Heart left ventricle (tissue), 16 donors: ENCODE measurements at regions not wholly inside any gene's neighbourhood (a gene's known extent, or its start where the extent isn't known, plus 50 kb on each side); places are given as distances from the start of the nearest gene placed in this dataset.

Experiments
- ATAC-seq, 4 donors: fragments of 200-7000 bp; cut with Tn5 transposase; one replicate each; pipeline ENCODE4 v1.9.1; 2020 to 2022; ENCODE audit warnings: moderate library complexity in 4 of 4, mild to moderate bottlenecking in 3 of 4, moderate number of reproducible peaks in 1 of 4
- DNase-seq, 5 donors: peaks; one replicate each; pipeline ENCODE4 v3.0.0-alpha.2; 2020
- H3K27ac ChIP-seq, 12 donors: fragments of 200-600 bp; sonication (generic) in 4 of 12; one replicate each; pipeline versions ENCODE4 v1.5.0 to v1.8.0; 2016 to 2022; ENCODE audit warnings: mild to moderate bottlenecking in 2 of 12
- H3K27me3 ChIP-seq, 9 donors: fragments of 200-600 bp; sonication (generic) in 2 of 9; one replicate each; pipeline versions ENCODE4 v1.5.1 to v1.8.0; 2016 to 2022; ENCODE audit warnings: mild to moderate bottlenecking in 3 of 9
- H3K36me3 ChIP-seq, 9 donors: fragments of 200-600 bp; sonication (generic) in 2 of 9; one replicate each; pipeline versions ENCODE4 v1.5.0 to v1.8.0; 2018 to 2022; ENCODE audit warnings: mild to moderate bottlenecking in 2 of 9
- H3K4me1 ChIP-seq, 12 donors: fragments of 200-600 bp; sonication (generic) in 4 of 12; one replicate each; pipeline versions ENCODE4 v1.5.0 to v1.8.0; 2016 to 2022; ENCODE audit warnings: mild to moderate bottlenecking in 3 of 12
- H3K4me3 ChIP-seq, 12 donors: fragments of 200-600 bp; sonication (generic) in 4 of 12; one replicate each; pipeline versions ENCODE4 v1.5.0 to v1.8.0; 2017 to 2022; ENCODE audit warnings: mild to moderate bottlenecking in 9 of 12, moderate library complexity in 4 of 12
- H3K9me3 ChIP-seq, 12 donors: fragments of 200-600 bp; sonication (generic) in 4 of 12; one replicate each; pipeline versions ENCODE4 v1.5.0 to v1.8.0; 2016 to 2022; ENCODE audit warnings: mild to moderate bottlenecking in 1 of 12
- POLR2A ChIP-seq, 2 donors: fragments of 450-650 bp; IDR thresholded peaks; one replicate each; pipeline ENCODE4 v1.6.1; 2017; ENCODE audit warnings: antibody characterized with exemption in 2 of 2, mild to moderate bottlenecking in 2 of 2, moderate library complexity in 2 of 2
- WGBS, 4 donors: extraction: QIAGEN DNeasy Blood & Tissue Kit in 2 of 4; methylation state at CpG; one replicate each; pipeline versions ENCODE4 v1.1.5 to v1.1.7; 2013 to 2018; 5-methylcytosine and 5-hydroxymethylcytosine counted together
- intact Hi-C, 10 donors: fragments of 100-400 bp; cut with DNase I; formaldehyde crosslinking; loops; one replicate each; pipeline versions ENCODE4 v1.11.1 to v1.14.2; 2022
- TF ChIP-seq, protein P1 (sequence below), 12 donors: fragments of 200-600 bp; sonication (generic) in 4 of 12; IDR thresholded peaks; one replicate each; pipeline versions ENCODE4 v1.5.0 to v1.8.0; 2018 to 2022; ENCODE audit warnings: antibody characterized with exemption in 12 of 12, mild to moderate bottlenecking in 5 of 12
- donor health status: ischemic (EF 13 %, LVEDD 7.1; RV severe dilation, severe dysfunction).
- donor health status: healthy with polysubstance abuse.
- donor health status: DM: no; HTN: yes; CAD: no.
- donor health status: DM: no; HTN: no; CAD: no.
- donor health status: ischemic (EF 25% LVEDD 6.9; RV normal size, moderate dysfunction).
- donor health status: ischemic (EF 25% LVEDD 5.7; RV mildly dilated, moderate dysfunction).
- donor health status: healthy.
- donor health status: DM: yes; HTN: yes; CAD: no.
- donor health status: ischemic (EF 35%, LVEDD 5.7; RV mildly dilated, moderate dysfunction).
- donor health status: nonischemic (EF 11% LVEDD 7.7; RV severe dilation, severe dysfunction).
- donor health status: DM: yes; HTN: yes; CAD: no.
- donor health status: PGD.
- donor health status: ischemic (EF 29% LVEDD 5.4; RV normal size, mild dysfunction).
- donor health status: nonischemic (EF 23%, LVEDD 6.1; RV moderate dilation, normal function).

DNA sequence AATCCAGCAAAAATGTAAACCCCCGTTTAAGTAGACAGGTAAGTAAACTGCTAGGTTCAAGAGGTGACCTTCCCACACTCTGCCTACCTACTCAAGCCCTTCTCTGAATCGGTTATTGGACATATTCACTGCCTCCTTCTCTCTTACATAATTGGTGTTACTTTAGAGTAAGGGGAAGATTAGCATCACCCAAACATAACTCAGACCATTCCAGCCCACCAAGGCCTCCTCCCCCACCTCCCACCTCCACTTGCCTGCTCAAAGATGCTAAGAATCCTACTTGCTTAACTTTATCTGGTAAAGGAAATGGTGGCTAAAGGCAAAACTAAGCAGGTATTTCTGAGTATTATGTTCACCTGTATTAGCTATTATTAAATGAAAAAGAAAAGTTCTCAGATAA is 55.0 kb upstream of the DTNA start:
- ATAC-seq (no peak), DNase-seq (no peak)
- WGBS, 4 donors, result 87 to 93% (median 89%) methylated on average over 2 of the region's 2 CpGs
- no peak overlapping the region for H3K27ac ChIP-seq
- no peaks in the 10 kb centered on the region for H3K9me3 ChIP-seq
- no peak for TF ChIP-seq POLR2A (IDR thresholded peaks at IDR 0.05)
- TF ChIP-seq, protein P1, sequence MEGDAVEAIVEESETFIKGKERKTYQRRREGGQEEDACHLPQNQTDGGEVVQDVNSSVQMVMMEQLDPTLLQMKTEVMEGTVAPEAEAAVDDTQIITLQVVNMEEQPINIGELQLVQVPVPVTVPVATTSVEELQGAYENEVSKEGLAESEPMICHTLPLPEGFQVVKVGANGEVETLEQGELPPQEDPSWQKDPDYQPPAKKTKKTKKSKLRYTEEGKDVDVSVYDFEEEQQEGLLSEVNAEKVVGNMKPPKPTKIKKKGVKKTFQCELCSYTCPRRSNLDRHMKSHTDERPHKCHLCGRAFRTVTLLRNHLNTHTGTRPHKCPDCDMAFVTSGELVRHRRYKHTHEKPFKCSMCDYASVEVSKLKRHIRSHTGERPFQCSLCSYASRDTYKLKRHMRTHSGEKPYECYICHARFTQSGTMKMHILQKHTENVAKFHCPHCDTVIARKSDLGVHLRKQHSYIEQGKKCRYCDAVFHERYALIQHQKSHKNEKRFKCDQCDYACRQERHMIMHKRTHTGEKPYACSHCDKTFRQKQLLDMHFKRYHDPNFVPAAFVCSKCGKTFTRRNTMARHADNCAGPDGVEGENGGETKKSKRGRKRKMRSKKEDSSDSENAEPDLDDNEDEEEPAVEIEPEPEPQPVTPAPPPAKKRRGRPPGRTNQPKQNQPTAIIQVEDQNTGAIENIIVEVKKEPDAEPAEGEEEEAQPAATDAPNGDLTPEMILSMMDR (IDR thresholded peaks at IDR 0.05), result no peak
- peaks cover 0 to 49% (median 18%) of the 10 kb centered on the region in 12 donors for H3K4me1 ChIP-seq
- intact Hi-C loops, result loop anchor here in 3 of 10 donors (5.0 to 10.0 kb wide), 3 partner anchors 63 to 163 kb away; no protein-coding TSS in a partner anchor
- H3K4me3 ChIP-seq, result no peak overlapping the region
- H3K27me3 ChIP-seq, result no peaks in the 10 kb centered on the region
- no peaks in the 10 kb centered on the region for H3K36me3 ChIP-seq

DNA sequence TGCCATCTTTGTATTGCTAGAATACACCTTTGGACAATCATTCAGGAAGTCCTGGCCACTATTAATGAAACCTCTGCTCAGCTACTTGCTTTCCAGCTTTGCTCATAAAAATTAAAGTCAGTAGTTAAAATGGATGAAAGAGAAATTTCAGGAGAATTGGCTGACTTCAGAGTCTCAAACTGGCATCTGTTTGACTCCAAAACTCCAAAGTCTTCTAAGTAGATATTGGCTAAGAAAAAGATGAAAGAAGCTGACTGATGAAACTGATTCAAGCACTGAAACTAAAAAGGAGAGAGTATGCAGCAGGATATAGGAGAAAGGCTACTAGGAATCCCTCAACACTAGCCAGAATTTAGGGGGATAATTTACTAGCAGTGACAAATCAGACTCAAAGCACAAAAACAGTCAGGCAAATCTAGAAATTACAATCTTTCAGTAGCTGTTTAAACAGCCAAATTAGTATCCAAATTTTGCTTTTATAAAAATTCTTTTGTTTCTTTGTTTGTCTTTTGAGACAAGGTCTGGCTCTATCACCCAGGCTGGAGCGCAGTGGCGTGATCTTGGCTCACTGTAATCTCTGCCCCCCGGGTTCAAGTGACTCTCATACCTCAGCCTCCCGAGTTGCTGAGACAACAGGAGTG is 52.1 kb upstream of the DTNA start:
- Histone ChIP-seq H3K4me1 (peaks cover 0 to 58% (median 18%) of the 10 kb centered on the region in 12 donors), H3K27ac (peak overlapping the region in 10 of 12 donors; percentile 65 to 92 (median 83)), H3K36me3 (no peaks in the 10 kb centered on the region), H3K27me3 (no peaks in the 10 kb centered on the region), H3K4me3 (no peak overlapping the region), H3K9me3 (no peaks in the 10 kb centered on the region)
- TF ChIP-seq, protein P1 (IDR thresholded peaks at IDR 0.05), result no peak
- no peak for TF ChIP-seq POLR2A (IDR thresholded peaks at IDR 0.05)
- no peak for DNase-seq
- 63 to 74% (median 68%) methylated on average over 4 of the region's 4 CpGs for WGBS, 4 donors
- no peak for ATAC-seq
- intact Hi-C loops, result loop anchor here in 3 of 10 donors (5.0 to 10.0 kb wide), 3 partner anchors 66 to 166 kb away; no protein-coding TSS in a partner anchor

DNA sequence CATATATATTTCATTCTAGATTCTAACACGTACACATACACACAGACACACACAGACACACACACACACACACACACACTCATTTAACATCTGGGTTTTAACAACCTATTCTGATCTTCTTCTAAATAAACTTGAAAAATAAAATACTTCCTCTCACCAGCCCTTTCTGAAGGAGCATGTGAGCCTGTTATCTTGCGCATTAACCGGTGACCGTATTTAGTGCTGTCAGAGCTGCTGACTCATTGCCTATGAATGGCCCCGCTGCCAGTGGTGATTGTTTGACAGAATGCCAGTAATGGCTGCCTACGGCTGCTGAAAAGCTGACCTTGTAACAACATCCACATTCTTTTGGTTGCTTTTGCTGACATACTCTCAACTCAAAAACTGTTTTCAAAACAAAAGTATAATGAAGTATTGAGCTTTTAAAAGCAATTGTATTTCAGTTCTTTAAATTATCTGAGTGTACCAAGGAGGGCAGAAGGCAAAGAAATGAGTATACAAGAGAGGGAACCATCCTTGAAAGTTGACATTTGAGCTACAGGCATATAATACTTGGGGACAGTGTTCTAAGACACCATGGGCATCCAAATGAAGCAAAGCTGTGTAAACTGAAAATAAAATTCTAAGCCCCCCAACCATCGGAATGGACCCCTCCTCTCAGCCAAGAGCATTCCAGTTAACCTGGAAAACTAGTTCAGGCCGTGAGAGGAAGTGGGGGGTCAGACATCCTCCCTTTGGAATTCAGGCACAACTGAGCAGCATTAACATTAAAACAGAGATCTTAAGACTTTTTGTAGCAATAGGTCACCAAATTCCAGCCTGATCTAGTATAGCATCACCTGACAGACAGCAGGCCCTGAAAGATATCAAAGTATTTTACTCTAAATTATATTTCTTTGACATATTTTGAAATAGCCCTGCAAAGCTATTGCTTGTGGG is 50.2 kb upstream of the DTNA start:
- H3K27ac ChIP-seq, result peak overlapping the region; percentile 65 to 92 (median 82)
- 13 to 17% (median 14%) methylated on average over 8 of the region's 8 CpGs for WGBS, 4 donors
- no peaks in the 10 kb centered on the region for H3K36me3 ChIP-seq
- no peaks in the 10 kb centered on the region for H3K27me3 ChIP-seq
- H3K9me3 ChIP-seq, result no peaks in the 10 kb centered on the region
- TF ChIP-seq, protein P1 (IDR thresholded peaks at IDR 0.05), result no peak
- no peak for TF ChIP-seq POLR2A (IDR thresholded peaks at IDR 0.05)
- peaks cover 0 to 58% (median 18%) of the 10 kb centered on the region in 12 donors for H3K4me1 ChIP-seq
- no peak overlapping the region for H3K4me3 ChIP-seq
- DNase-seq (peak; percentile 82 to 91 (median 83)), ATAC-seq (peak; percentile 95 to 97 (median 96))
- intact Hi-C loops, result loop anchor here (2.0 to 10.0 kb wide), 9 partner anchors 63 to 168 kb away; no protein-coding TSS in a partner anchor
